ENCODE measurements at regions not wholly inside any gene's neighbourhood (a gene's known extent, or its start where the extent isn't known, plus 50 kb on each side); places are given as distances from the start of the nearest gene placed in this dataset.
A peak's percentile ranks its signal among the peaks of the same experiment; 100 is the strongest.
"Not testable (repeated sequence)": the region's sequence is repeated elsewhere in the genome, so short reads cannot be mapped to it uniquely, and the experiment has no call there.

- intact Hi-C loops (cut with DNase I) = no loop called here
- no peak for DNase-seq (ENCODE audit: low spot score)
Observed at GRCh38 chr14:89491711-89492381, 74.8 kb upstream of the FOXN3 start.

GRCh38 chr14:89490466-89490865 is 73.4 kb upstream of the FOXN3 start:
- no peak for DNase-seq (ENCODE audit: low spot score)
- intact Hi-C loops (cut with DNase I) = no loop called here

GRCh38 chr14:89489761-89490437 is 72.9 kb upstream of the FOXN3 start:
- no peak for DNase-seq (ENCODE audit: low spot score)
- intact Hi-C loops (cut with DNase I) = no loop called here

GRCh38 chr14:89486961-89487360 is 69.9 kb upstream of the FOXN3 start:
- intact Hi-C loops (cut with DNase I) = no loop called here

GRCh38 chr14:89486505-89486904 is 69.5 kb upstream of the FOXN3 start:
- intact Hi-C loops (cut with DNase I) = no loop called here
- DNase-seq (ENCODE audit: low spot score) = no peak

More at GRCh38 chr14:89486961-89487360, 69.9 kb upstream of the FOXN3 start:
- no peak for DNase-seq (ENCODE audit: low spot score)

GRCh38 chr14:89485264-89485663 is 68.2 kb upstream of the FOXN3 start:
- intact Hi-C loops (cut with DNase I) = no loop called here
- DNase-seq (ENCODE audit: low spot score) = no peak

- no peak for DNase-seq (ENCODE audit: low spot score)
- intact Hi-C loops (cut with DNase I) = no loop called here
Observed at GRCh38 chr14:89484051-89484844, 67.2 kb upstream of the FOXN3 start.

GRCh38 chr14:89481196-89481595 is 64.2 kb upstream of the FOXN3 start:
- intact Hi-C loops (cut with DNase I) = no loop called here
- peak; percentile 84 for DNase-seq (ENCODE audit: low spot score)

GRCh38 chr14:89480278-89480677 is 63.2 kb upstream of the FOXN3 start:
- DNase-seq (ENCODE audit: low spot score) = no peak
- intact Hi-C loops (cut with DNase I) = no loop called here

GRCh38 chr14:89479802-89480201 is 62.8 kb upstream of the FOXN3 start:
- intact Hi-C loops (cut with DNase I) = no loop called here
- DNase-seq (ENCODE audit: low spot score) = no peak

- DNase-seq (ENCODE audit: low spot score) = no peak
- intact Hi-C loops (cut with DNase I) = no loop called here
Observed at GRCh38 chr14:89477391-89477790, 60.4 kb upstream of the FOXN3 start.

- intact Hi-C loops (cut with DNase I) = no loop called here
- DNase-seq (ENCODE audit: low spot score) = no peak
Observed at GRCh38 chr14:89476354-89476896, 59.4 kb upstream of the FOXN3 start.

- intact Hi-C loops (cut with DNase I) = no loop called here
- DNase-seq (ENCODE audit: low spot score) = no peak
Observed at GRCh38 chr14:89474464-89474863, 57.4 kb upstream of the FOXN3 start.

GRCh38 chr14:89473989-89474388 is 57.0 kb upstream of the FOXN3 start:
- no peak for DNase-seq (ENCODE audit: low spot score)
- intact Hi-C loops (cut with DNase I) = no loop called here

GRCh38 chr14:89473569-89473968 is 56.5 kb upstream of the FOXN3 start:
- intact Hi-C loops (cut with DNase I) = no loop called here
- no peak for DNase-seq (ENCODE audit: low spot score)

GRCh38 chr14:89470401-89470800 is 53.4 kb upstream of the FOXN3 start:
- peak; percentile 28 for DNase-seq (ENCODE audit: low spot score)
- intact Hi-C loops (cut with DNase I) = no loop called here

GRCh38 chr14:89469210-89470198 is 52.5 kb upstream of the FOXN3 start:
- DNase-seq (ENCODE audit: low spot score) = peak; percentile 54
- intact Hi-C loops (cut with DNase I) = no loop called here

- intact Hi-C loops (cut with DNase I) = no loop called here
- DNase-seq (ENCODE audit: low spot score) = no peak
Observed at GRCh38 chr14:89468566-89468965, 51.5 kb upstream of the FOXN3 start.

- intact Hi-C loops (cut with DNase I); DNase-seq (ENCODE audit: low spot score): not testable (repeated sequence)
Observed at GRCh38 chr14:89468030-89468429, 51.0 kb upstream of the FOXN3 start.

Measured in posterior vena cava (tissue), 2 donors.